Glutamatergic neuron (in vitro differentiated cells): ENCODE measurements at regions not wholly inside any gene's neighbourhood (a gene's known extent, or its start where the extent isn't known, plus 50 kb on each side); places are given as distances from the start of the nearest gene placed in this dataset.

Source experiments
- DNase-seq: peaks from one replicate; pipeline ENCODE4 v3.0.0; 2022
- H3K27ac Mint-ChIP-seq: one replicate; pipeline ENCODE4 v1.8.0; 2020; ENCODE audit warnings: mild to moderate bottlenecking, mixed read lengths, inconsistent platforms; ENCODE audit not compliant: unreplicated experiment
- H3K27me3 Mint-ChIP-seq: one replicate; pipeline ENCODE4 v1.8.0; 2020; ENCODE audit warnings: mild to moderate bottlenecking, moderate library complexity, mixed read lengths, inconsistent platforms; ENCODE audit not compliant: unreplicated experiment
- H3K36me3 Mint-ChIP-seq: one replicate; pipeline ENCODE4 v1.8.0; 2020; ENCODE audit warnings: mild to moderate bottlenecking, mixed read lengths, inconsistent platforms; ENCODE audit not compliant: unreplicated experiment
- H3K4me1 Mint-ChIP-seq: one replicate; pipeline ENCODE4 v1.8.0; 2020; ENCODE audit warnings: mild to moderate bottlenecking, low read depth, mixed read lengths, inconsistent platforms; ENCODE audit not compliant: unreplicated experiment
- H3K4me3 Mint-ChIP-seq: one replicate; pipeline ENCODE4 v1.8.0; 2020; ENCODE audit warnings: mild to moderate bottlenecking, mixed read lengths, inconsistent platforms; ENCODE audit not compliant: unreplicated experiment
- H3K9me3 Mint-ChIP-seq: one replicate; pipeline ENCODE4 v1.8.0; 2020; ENCODE audit warnings: mild to moderate bottlenecking, moderate library complexity, mixed read lengths, inconsistent platforms; ENCODE audit not compliant: unreplicated experiment
- CTCF ChIP-seq: fragments of 200-600 bp; sonication (generic); IDR thresholded peaks from one replicate; pipeline ENCODE4 v1.5.0; 2021; ENCODE audit not compliant: partially characterized antibody, unreplicated experiment

GRCh38 chr5:144941004-144941403 lies 770.3 kb downstream of the KCTD16 start:
- H3K36me3 Mint-ChIP-seq = no peaks in the 10 kb centered on the region
- TF ChIP-seq CTCF = no peak
- H3K4me3 Mint-ChIP-seq = no peak overlapping the region
- H3K4me1 Mint-ChIP-seq = no peaks in the 10 kb centered on the region
- H3K27me3 Mint-ChIP-seq = peaks cover 2% of the 10 kb centered on the region
- no peak overlapping the region for H3K27ac Mint-ChIP-seq
- no peak for DNase-seq
- H3K9me3 Mint-ChIP-seq = no peaks in the 10 kb centered on the region

GRCh38 chr5:144918371-144918770 lies 747.7 kb downstream of the KCTD16 start:
- Mint-ChIP-seq H3K4me1 (no peaks in the 10 kb centered on the region), H3K9me3 (no peaks in the 10 kb centered on the region), H3K36me3 (no peaks in the 10 kb centered on the region), H3K27ac (no peak overlapping the region), H3K4me3 (no peak overlapping the region), H3K27me3 (no peaks in the 10 kb centered on the region)
- no peak for TF ChIP-seq CTCF
- no peak for DNase-seq

GRCh38 chr5:144915452-144915851 lies 744.8 kb downstream of the KCTD16 start:
- DNase-seq = no peak
- no peaks in the 10 kb centered on the region for H3K36me3 Mint-ChIP-seq
- no peak overlapping the region for H3K4me3 Mint-ChIP-seq
- H3K27me3 Mint-ChIP-seq = no peaks in the 10 kb centered on the region
- H3K9me3 Mint-ChIP-seq = no peaks in the 10 kb centered on the region
- TF ChIP-seq CTCF = no peak
- H3K4me1 Mint-ChIP-seq = no peaks in the 10 kb centered on the region
- H3K27ac Mint-ChIP-seq = no peak overlapping the region

- Mint-ChIP-seq H3K36me3 (no peaks in the 10 kb centered on the region), H3K4me1 (no peaks in the 10 kb centered on the region), H3K27ac (no peak overlapping the region), H3K27me3 (no peaks in the 10 kb centered on the region), H3K4me3 (no peak overlapping the region), H3K9me3 (no peaks in the 10 kb centered on the region)
- TF ChIP-seq CTCF = no peak
- DNase-seq = no peak
Measured at GRCh38 chr5:144913661-144914060, 743.0 kb downstream of the KCTD16 start.

- DNase-seq = no peak
- no peaks in the 10 kb centered on the region for H3K9me3 Mint-ChIP-seq
- no peaks in the 10 kb centered on the region for H3K36me3 Mint-ChIP-seq
- no peak overlapping the region for H3K27ac Mint-ChIP-seq
- no peaks in the 10 kb centered on the region for H3K4me1 Mint-ChIP-seq
- H3K27me3 Mint-ChIP-seq = no peaks in the 10 kb centered on the region
- no peak overlapping the region for H3K4me3 Mint-ChIP-seq
- TF ChIP-seq CTCF = no peak
Measured at GRCh38 chr5:144896473-144896872, 725.8 kb downstream of the KCTD16 start.
